ENCODE measurements at regions not wholly inside any gene's neighbourhood (a gene's known extent, or its start where the extent isn't known, plus 50 kb on each side); places are given as distances from the start of the nearest gene placed in this dataset.

GRCh38 chr20:63121749-63122405 lies 94.1 kb downstream of the YTHDF1 start:
- TF ChIP-seq EZH2 (IDR thresholded peaks at IDR 0.05; ENCODE audit: low read length, unreplicated experiment) (no peak), CTCF (conservative IDR thresholded peaks at IDR 0.05; ENCODE audit: low read depth, low read length) (no peak), EZH2phosphoT487 (IDR thresholded peaks at IDR 0.05; ENCODE audit: borderline replicate concordance, low read length) (no peak)

Data from PC-3 (cell line).